Right lobe of liver (tissue), 4 donors: ENCODE measurements at regions not wholly inside any gene's neighbourhood (a gene's known extent, or its start where the extent isn't known, plus 50 kb on each side); places are given as distances from the start of the nearest gene placed in this dataset.

ENCODE experiments used
- CTCF ChIP-seq, 4 donors: fragments of 200-600 bp in 3 of 4; fragments of 450-650 bp in 1 of 4; IDR thresholded peaks; one replicate each; pipeline versions ENCODE4 v1.5.1 to v1.8.0; 2016 to 2022; ENCODE audit warnings: antibody characterized with exemption in 4 of 4, mild to moderate bottlenecking in 2 of 4
- POLR2A ChIP-seq: fragments of 450-650 bp; IDR thresholded peaks from one replicate; pipeline ENCODE4 v1.6.1; 2017; ENCODE audit warnings: antibody characterized with exemption, mild to moderate bottlenecking
- donor health status: DM: no; HTN: no; CAD: no.
- donor health status: DM: no; HTN: no; CAD: no.
- donor health status: DM: no; HTN: yes; CAD: no.

DNA sequence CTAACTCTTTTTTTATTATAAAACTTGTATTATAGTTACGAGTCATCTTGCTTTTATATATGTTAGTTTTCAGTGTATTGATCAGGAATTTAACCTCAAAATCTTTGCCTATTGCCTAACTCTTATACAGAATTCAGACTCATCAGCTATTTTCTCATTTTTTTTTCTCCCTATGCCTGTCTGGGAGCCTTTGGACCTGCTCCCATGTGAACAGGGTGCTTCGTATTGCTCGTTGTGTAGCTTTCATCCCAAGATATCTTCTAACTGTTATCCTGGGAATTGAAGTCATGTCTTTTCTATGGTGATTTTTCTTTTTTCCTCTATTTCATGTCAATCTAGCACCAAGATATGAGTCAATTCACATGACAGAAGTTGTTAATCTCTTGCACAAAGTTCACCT is 814.0 kb downstream of the SLC4A3 start:
- TF ChIP-seq CTCF (IDR thresholded peaks at IDR 0.05) (no peak), POLR2A (no peak)
